Stomach smooth muscle (tissue), 2 donors: ENCODE measurements at regions not wholly inside any gene's neighbourhood (a gene's known extent, or its start where the extent isn't known, plus 50 kb on each side); places are given as distances from the start of the nearest gene placed in this dataset.
"Not testable (repeated sequence)": the region's sequence is repeated elsewhere in the genome, so short reads cannot be mapped to it uniquely, and the experiment has no call there.

Experiments used
- H3K27ac ChIP-seq: one replicate; pipeline ENCODE4 v1.7.0; 2013; ENCODE audit warnings: mild to moderate bottlenecking, low read length, inconsistent platforms
- H3K27me3 ChIP-seq, 2 donors: one replicate each; pipeline ENCODE4 v1.7.0; 2013; ENCODE audit warnings: low read length in 2 of 2; ENCODE audit not compliant: insufficient read depth in 2 of 2, control insufficient read depth in 1 of 2
- H3K36me3 ChIP-seq, 2 donors: one replicate each; pipeline ENCODE4 v1.7.0; 2013; ENCODE audit warnings: low read length in 2 of 2; ENCODE audit not compliant: control insufficient read depth in 2 of 2, insufficient read depth in 2 of 2
- H3K4me1 ChIP-seq: one replicate; pipeline ENCODE4 v1.7.0; 2013; ENCODE audit warnings: low read length; ENCODE audit not compliant: control insufficient read depth, insufficient read depth
- H3K4me3 ChIP-seq, 2 donors: one replicate each; pipeline ENCODE4 v1.7.0; 2013; ENCODE audit warnings: low read length in 2 of 2
- H3K9ac ChIP-seq, 2 donors: one replicate each; pipeline ENCODE4 v1.7.0; 2013; ENCODE audit warnings: low read length in 2 of 2, mild to moderate bottlenecking in 1 of 2
- H3K9me3 ChIP-seq, 2 donors: one replicate each; pipeline ENCODE4 v1.7.0; 2013; ENCODE audit warnings: low read length in 2 of 2; ENCODE audit not compliant: control insufficient read depth in 2 of 2
- donor health status: healthy.
- donor health status: Pancreatic carcinoma.

DNA sequence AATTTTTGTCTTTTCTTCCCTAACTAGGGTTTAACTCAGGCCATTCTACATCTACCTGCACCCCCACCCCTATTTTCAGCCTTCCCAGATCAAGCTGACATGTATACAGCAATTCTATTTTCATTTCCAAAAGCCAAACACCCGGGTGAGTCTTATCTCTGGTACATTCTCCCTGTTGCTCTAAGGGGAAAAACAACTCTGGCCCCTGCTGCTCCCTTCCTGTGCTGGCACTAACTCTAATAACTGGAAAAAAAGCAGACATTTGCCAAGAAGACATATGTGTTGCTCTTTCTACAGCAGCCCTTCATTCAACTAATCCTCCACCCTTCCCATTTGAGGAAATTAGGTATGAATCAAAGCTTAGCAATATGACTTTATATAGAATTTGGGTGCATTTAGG is 427.8 kb upstream of the CDH11 start:
- H3K9ac ChIP-seq, H3K4me3 ChIP-seq, H3K9me3 ChIP-seq, H3K36me3 ChIP-seq, H3K27me3 ChIP-seq, H3K4me1 ChIP-seq, H3K27ac ChIP-seq: not testable (repeated sequence)

DNA sequence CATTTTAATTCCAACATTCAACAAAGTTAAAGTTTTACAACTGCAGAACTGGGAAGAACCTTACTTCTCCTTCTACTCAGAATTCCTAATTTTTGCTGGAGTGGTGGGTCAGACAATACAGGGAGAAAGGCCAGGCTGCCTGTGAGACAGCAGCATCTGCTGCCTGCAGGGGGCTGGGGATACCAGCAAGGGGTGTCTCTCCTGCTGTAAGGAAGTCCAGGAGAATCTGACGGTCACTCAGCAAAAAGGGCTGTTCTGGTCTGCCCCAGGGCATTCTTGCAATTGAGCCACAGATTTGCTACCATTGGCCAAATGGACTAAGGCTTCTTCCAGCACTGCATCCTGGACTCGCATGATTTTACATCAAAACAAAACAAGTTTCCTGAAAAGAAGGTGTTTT is 426.6 kb upstream of the CDH11 start:
- Histone ChIP-seq H3K9me3 (peaks cover 0 to 4% of the 10 kb centered on the region in 2 donors), H3K4me3 (no peak overlapping the region), H3K36me3 (no peaks in the 10 kb centered on the region), H3K27ac (no peak overlapping the region), H3K9ac (no peak overlapping the region), H3K27me3 (peaks cover 0 to 2% of the 10 kb centered on the region in 2 donors), H3K4me1 (no peaks in the 10 kb centered on the region)

DNA sequence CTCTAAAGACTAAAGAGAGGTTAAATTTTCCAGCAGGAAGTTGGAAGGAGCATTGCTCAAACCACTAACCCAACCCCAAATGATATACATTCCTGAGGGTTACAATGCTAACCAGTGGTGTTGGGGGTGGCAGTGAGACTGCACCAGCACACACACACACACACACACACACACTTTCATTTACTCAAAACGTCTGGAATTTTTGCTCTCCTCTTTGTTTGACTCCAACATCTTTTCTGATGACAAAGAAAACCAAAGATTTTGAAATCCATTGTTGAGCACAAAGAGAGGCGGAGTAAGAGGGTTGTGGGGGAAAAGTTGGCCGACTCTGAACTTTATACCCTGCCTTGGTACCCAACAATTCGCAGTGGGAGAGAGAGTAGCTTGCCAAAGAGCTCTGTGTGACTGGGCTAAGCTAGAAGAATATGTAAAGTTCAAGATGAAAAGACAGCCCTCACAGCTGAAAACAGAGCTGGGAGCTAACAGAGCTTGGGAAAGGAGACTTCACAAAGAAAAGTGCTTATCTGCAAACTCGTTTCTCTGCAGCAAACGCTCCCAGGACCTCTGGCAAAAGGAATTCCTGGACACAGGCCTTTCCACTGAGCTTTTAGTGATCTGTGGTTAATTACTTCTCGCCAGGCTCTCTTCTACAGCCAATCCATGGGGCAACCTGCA is 426.0 kb upstream of the CDH11 start:
- Histone ChIP-seq H3K27ac (no peak overlapping the region), H3K9ac (no peak overlapping the region), H3K27me3 (peaks cover 0 to 2% of the 10 kb centered on the region in 2 donors), H3K36me3 (no peaks in the 10 kb centered on the region), H3K9me3 (peaks cover 0 to 4% of the 10 kb centered on the region in 2 donors), H3K4me3 (no peak overlapping the region), H3K4me1 (no peaks in the 10 kb centered on the region)

DNA sequence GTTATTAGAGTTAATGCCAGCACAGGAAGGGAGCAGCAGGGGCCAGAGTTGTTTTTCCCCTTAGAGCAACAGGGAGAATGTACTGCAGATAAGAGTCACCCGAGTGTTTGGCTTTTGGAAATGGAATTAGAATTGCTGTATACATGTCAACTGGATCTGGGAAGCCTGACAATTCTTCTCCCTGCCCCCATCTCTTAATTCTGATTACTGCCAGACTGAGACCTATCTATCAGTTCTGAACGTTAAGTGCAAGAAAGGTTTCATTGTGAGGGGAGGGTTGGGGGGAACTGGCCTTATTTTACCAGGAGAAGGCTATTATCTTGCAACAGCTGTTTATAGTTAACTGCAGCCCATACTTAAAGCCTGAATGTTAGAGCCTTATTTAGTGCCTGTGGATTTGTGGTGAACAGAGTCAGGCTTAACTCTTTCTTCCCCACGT is 424.5 kb upstream of the CDH11 start:
- Histone ChIP-seq H3K27ac (no peak overlapping the region), H3K36me3 (no peaks in the 10 kb centered on the region), H3K27me3 (peaks cover 0 to 2% of the 10 kb centered on the region in 2 donors), H3K4me3 (no peak overlapping the region), H3K4me1 (no peaks in the 10 kb centered on the region), H3K9ac (no peak overlapping the region), H3K9me3 (peaks cover 0 to 4% of the 10 kb centered on the region in 2 donors)

DNA sequence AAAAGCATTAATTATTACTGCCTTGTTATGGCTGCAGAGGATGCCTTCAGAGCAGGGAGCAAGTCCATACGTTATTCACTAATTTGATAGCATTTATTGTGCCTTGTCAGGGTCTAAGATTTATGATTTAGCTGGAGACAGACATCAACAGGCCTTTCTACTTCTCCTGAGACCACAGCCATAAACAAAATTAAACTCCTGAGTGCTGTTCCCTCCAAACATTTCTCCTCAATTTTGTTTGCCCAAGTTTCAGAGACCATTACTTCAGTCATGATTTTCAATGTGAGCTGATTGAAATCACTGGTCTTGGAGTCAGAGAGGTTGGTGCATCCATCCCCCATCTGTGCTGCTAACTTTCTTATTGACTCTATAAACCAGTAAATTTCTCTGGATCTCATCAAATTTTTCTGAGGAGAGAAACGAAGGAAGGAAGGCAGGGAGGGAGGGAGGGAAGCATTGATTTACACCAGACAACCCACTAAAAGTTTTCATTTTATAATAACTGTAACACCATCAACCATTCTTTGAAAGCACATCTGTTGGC is 423.6 kb upstream of the CDH11 start:
- H3K36me3 ChIP-seq, result no peaks in the 10 kb centered on the region
- no peaks in the 10 kb centered on the region for H3K4me1 ChIP-seq

DNA sequence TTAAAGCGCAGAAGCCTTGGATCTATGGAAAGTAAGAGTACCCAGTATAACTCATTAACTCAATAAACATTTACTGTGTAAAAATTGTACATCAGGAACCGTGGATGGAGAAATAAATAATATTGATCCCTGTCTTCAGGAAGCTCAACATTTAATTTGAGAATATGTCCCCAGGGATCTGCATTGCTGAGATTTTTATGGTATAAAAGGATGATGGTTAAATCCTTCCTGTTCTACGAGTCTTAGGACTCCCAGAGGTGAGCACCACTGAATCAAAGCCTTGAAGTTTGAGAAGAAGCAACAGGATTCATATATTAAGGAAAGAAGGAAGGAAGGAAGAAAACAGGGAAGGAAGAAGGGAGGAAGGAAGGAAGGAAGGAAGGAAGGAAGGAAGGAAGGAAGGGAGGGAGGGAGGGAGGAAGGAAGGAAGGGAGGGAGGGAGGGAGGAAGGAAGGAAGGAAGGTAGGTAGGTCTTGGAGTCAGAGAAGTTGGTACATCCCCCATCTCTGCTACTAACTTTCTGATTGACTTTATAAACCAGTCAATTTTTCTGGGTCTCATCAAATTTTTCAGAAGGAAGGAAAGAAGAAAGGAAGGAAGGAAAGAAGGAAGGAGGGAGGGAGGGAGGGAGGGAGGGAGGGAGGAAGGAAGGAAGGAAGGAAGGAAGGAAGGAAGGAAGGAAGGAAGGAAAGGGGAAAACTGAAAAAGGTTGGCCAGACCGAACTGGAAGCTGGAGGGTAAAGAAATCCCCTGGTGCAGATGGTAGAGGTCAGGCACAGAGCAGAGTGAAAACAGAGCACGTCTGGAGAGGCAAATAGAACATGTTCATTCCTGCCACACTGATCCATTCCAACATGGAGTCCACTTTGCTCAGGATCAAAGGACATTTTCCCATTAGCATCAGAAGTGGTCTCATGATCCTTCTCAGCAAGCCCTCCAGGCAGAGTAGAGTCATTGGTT is 422.2 kb upstream of the CDH11 start:
- Histone ChIP-seq H3K36me3 (no peaks in the 10 kb centered on the region), H3K4me3 (no peak overlapping the region), H3K9me3 (no peaks in the 10 kb centered on the region), H3K9ac (no peak overlapping the region), H3K27me3 (peaks cover 0 to 2% of the 10 kb centered on the region in 2 donors), H3K4me1 (no peaks in the 10 kb centered on the region), H3K27ac (no peak overlapping the region)

More for the DNA sequence above, 423.6 kb upstream of the CDH11 start:
- H3K9ac ChIP-seq, result no peak overlapping the region
- no peaks in the 10 kb centered on the region for H3K9me3 ChIP-seq
- no peak overlapping the region for H3K27ac ChIP-seq
- H3K4me3 ChIP-seq, result no peak overlapping the region
- H3K27me3 ChIP-seq, result peaks cover 0 to 2% of the 10 kb centered on the region in 2 donors

DNA sequence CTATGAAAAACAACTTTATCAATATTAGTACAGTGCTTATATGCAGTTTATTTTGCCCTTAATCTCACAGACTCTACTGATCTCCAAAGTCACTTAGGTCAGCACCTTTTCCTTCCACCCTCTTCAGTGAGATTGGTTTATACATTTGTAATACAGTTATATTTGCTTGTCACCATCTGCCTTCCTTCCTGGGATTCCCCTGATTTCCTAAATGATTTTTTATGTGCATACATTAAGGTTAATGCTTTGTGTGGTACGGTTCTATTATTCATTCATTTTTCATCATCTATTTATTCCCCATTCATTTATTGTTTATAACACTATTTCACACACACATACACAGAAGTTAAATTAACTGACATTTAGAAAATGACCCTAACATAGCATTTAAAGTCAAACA is 419.8 kb upstream of the CDH11 start:
- H3K27ac ChIP-seq, result no peak overlapping the region
- no peaks in the 10 kb centered on the region for H3K9me3 ChIP-seq
- no peak overlapping the region for H3K4me3 ChIP-seq
- no peaks in the 10 kb centered on the region for H3K36me3 ChIP-seq
- no peaks in the 10 kb centered on the region for H3K27me3 ChIP-seq
- H3K9ac ChIP-seq, result no peak overlapping the region
- H3K4me1 ChIP-seq, result no peaks in the 10 kb centered on the region

DNA sequence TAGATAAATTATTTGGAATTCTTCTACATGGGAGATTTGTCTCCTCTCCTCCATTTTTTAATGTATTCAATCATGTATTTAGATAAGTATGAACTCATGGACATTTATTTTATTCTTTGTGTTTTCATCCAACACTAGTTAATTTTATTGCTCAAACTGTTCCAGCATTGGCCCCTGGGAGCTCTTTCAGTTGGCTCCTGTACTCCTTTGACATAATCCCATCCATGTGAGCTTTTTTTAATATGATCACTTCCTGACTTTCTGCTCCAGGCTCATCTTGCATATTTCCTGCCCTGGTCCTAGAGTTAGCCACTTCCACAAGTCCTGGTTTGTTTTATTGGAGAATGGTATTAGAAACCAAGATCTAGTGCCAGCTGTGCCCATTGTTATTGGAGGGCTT is 419.0 kb upstream of the CDH11 start:
- no peak overlapping the region for H3K9ac ChIP-seq
- H3K4me1 ChIP-seq, result no peaks in the 10 kb centered on the region
- no peaks in the 10 kb centered on the region for H3K27me3 ChIP-seq
- H3K9me3 ChIP-seq, result no peaks in the 10 kb centered on the region
- H3K4me3 ChIP-seq, result no peak overlapping the region
- no peaks in the 10 kb centered on the region for H3K36me3 ChIP-seq
- no peak overlapping the region for H3K27ac ChIP-seq

DNA sequence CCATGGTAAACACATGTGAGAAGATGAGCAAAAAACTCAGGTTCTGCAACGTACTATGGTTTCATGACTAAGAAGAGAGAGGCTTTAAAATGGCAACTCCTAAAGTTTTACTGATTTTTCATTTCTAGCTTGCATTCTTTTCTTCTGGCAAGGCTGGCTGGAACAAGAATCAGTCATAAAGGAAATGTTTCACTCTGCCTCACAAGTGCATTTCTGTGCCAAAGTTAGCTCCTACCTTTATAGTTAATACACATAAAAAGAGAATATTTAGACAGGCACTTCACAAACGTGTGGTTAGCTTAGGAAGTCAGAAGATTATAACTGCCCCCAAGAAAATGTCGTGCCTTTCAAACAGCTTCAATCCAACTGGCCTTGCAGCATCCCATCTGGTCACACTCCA is 417.1 kb upstream of the CDH11 start:
- Histone ChIP-seq H3K9ac (no peak overlapping the region), H3K27me3 (no peaks in the 10 kb centered on the region), H3K4me3 (no peak overlapping the region), H3K9me3 (no peaks in the 10 kb centered on the region), H3K36me3 (no peaks in the 10 kb centered on the region), H3K4me1 (no peaks in the 10 kb centered on the region), H3K27ac (no peak overlapping the region)

DNA sequence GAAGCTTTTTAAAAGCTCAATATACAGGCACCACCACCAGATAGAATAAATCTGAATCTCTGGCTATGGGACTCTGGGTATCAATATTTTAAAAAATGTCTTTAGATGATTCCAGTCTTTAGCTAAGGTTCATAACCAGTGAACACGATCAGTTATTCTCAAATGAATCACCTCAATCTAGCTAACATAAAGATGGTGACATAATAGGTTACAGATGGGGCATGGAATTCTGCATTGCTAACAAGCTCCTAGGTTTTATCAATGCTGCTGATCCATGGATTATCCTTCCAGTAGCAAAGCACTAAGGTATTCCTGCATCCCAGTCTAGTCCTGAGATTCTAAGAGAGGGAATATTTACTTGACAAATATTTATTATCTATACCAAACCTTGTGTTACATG is 415.5 kb upstream of the CDH11 start:
- Histone ChIP-seq H3K4me3 (no peak overlapping the region), H3K27me3 (no peaks in the 10 kb centered on the region), H3K4me1 (no peaks in the 10 kb centered on the region), H3K27ac (no peak overlapping the region), H3K9me3 (no peaks in the 10 kb centered on the region), H3K36me3 (no peaks in the 10 kb centered on the region), H3K9ac (no peak overlapping the region)
